ENCODE measurements at regions not wholly inside any gene's neighbourhood (a gene's known extent, or its start where the extent isn't known, plus 50 kb on each side); places are given as distances from the start of the nearest gene placed in this dataset.

DNA sequence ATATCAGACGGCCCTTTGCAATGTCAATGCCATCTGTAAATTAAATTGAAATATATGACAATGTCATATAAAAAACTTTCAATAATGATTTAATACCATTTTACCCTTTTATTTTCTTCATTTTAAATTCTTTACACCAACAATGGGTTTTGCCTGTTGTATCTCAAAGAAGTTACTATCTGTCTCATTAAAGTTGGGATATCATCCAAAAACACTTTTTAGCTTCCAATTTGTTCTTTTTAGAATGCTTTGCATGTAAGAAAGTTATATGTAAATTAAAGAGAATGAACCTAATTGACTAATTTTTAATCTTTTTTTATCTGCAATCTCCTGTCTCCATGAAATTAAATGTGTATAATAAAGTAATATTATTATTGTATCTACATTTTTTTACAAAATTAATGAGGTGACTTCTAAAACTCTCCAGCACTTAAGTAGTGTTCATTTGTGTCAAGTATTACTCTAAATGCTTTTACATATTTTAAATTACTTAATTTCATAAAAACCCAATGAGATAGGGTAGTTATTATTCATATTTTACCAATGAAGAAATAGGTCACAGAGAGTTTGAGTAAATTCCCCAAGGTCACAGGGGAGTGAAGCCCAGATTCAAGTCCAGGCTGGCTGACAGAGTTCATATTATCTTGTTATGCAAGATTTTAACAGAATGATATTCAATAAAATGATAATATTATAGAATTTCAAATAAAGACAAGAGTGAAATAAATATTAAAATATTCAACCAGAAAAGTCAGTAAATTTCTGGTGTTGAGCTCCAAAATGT lies 673.0 kb upstream of the FLRT2 start:
- no peak for TF ChIP-seq POLR2A (IDR thresholded peaks at IDR 0.05; ENCODE audit: low read depth, low read length)
- DNase-seq (ENCODE audit: insufficient read length, low spot score) (no peak), FAIRE-seq (no peak)

DNA sequence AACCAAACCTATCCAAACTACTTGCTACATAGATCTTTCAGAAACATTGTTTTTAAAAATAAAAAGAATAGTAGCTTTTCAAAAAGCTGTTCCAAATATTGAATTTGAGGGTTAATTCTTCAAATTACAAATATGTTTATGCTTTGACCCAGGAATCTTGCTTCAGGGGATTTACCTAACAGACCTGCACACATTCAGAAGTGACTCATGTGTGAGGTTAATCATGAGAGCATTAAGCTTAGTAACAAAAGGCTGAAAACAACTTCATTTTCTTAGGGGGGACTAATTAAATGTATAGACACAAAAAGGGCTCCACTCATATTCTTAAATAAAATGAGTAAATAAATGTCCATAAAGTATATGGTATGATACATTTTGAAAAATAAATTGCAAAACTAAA lies 672.4 kb upstream of the FLRT2 start:
- FAIRE-seq (no peak), DNase-seq (ENCODE audit: insufficient read length, low spot score) (no peak)
- no peak for TF ChIP-seq POLR2A (IDR thresholded peaks at IDR 0.05; ENCODE audit: low read depth, low read length)

DNA sequence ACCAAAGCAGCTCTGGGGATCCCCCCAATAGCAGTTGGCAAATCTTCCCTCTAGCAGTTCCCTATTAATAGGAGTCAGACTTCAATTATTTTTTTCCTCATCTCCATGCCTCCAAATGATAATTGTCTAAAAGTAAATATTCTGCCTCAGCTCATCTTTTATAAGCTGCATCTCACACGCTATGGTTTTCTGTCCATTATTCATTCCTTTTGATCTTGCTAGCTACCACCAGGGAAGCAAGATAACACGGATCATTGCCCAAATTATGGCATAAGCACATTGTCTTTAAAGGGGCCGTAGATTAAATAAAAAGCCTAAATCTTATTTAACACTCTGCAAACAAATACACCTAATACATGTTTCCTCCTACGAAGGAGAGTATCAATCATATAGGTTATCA lies 670.8 kb upstream of the FLRT2 start:
- FAIRE-seq (no peak), DNase-seq (ENCODE audit: insufficient read length, low spot score) (no peak)
- TF ChIP-seq POLR2A (IDR thresholded peaks at IDR 0.05; ENCODE audit: low read depth, low read length), result no peak

DNA sequence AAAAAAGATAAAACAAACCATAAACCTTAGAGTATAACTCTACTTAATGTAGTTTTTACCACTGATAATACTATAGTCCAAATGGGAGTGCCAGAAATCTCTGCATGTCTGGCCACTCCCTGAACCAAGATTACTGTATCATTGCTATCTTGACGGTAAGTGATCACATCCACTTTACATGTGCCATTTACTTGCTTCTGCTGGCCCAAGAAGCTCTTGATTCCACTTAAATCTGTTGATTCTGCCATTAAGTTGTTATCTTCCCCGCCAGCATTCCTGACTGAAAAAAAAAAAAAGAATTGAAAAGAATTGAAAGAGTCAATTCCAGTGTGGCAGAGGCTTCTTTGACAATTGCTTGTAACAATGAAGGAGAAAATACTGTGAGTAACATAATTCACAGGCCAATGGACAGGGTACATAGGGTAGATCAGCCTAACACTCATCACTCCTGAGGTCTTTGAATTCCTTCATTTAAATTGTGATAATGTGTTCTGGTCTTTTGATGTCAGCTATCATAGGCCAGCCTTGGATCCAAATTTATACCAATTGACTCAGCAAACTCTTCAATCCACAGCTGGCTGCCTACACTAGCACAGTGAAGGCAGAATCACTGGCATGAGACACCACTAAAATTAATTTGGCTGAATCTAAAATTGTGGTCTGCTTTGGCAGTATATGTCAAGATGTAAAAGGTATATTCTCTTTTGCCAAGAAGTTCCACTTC lies 665.2 kb upstream of the FLRT2 start:
- no peak for FAIRE-seq
- DNase-seq (ENCODE audit: insufficient read length, low spot score), result no peak
- TF ChIP-seq POLR2A (IDR thresholded peaks at IDR 0.05; ENCODE audit: low read depth, low read length), result no peak

DNA sequence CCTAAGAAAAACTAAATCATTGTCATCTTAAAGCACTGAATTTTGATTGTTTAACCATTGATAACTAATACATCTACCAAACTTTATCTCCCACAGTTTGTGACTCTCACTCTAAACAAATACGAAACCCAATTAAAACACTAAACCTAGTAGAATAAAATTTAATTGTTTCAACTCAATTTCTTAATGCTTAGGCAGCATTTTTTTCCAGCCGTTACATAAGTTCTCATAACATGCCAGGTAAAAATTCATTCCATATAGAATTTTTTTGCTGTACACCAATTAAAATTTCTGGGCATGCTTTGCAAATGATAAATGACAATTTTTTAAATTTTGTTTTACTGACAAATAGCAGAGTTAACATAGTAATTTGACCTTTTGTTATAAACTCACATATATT lies 658.2 kb upstream of the FLRT2 start:
- no peak for DNase-seq (ENCODE audit: insufficient read length, low spot score)
- no peak for TF ChIP-seq POLR2A (IDR thresholded peaks at IDR 0.05; ENCODE audit: low read depth, low read length)
- FAIRE-seq, result no peak

DNA sequence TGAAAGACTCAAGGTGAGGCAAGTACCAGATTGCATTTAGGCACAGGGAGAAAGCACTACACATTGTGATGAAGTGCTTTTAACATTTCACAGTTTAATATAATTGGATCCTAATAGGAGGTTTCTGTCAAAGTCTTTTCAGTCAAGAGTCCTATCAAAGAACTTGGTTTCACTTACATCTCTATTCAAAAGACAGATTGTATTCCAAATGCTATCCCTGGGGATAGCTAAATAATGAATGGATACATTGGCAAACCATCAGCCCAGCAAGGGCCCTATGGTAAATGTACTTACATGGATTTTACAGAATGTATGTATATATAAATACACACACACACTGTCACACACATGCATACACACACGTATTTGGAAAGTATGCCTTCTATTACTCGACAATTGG lies 655.5 kb upstream of the FLRT2 start:
- no peak for DNase-seq (ENCODE audit: insufficient read length, low spot score)
- no peak for FAIRE-seq
- no peak for TF ChIP-seq POLR2A (IDR thresholded peaks at IDR 0.05; ENCODE audit: low read depth, low read length)

DNA sequence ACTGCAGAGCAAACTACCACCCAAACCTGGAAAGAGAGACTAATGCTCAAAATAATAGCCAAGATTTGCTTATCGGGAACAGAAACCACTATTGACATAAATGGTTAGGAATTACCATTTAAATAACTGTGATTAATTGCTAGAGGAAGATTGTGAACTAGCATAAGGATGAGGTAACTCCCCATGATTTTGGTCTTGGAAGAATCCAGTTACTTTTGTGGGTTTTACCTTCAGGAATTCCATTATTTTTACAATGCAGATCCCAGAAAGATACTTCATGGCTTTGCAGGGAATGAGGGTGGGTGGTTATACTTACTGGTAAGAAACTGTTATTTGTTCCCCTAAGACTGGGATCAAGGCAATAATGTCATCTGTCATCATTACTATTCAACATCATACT lies 652.9 kb upstream of the FLRT2 start:
- FAIRE-seq (no peak), DNase-seq (ENCODE audit: insufficient read length, low spot score) (no peak)
- TF ChIP-seq POLR2A (IDR thresholded peaks at IDR 0.05; ENCODE audit: low read depth, low read length), result no peak

DNA sequence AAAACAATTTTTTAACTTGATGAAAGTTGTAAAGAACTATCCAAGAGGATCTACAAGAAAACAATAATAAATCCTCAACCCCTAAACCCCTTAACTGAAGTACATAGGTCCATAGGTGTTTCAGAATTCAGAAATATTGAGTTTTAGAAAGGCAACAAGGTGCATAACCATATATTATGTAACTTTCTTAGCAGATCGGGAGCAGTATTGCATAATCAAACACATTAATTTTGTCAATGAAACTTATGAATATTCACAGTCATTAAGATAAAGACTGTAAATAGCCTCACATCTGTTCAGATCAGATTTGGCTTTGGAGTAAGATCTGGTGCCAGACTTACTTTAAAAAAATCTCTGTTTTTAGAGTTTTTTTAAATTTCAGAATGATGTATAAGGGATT lies 647.1 kb upstream of the FLRT2 start:
- FAIRE-seq, result no peak
- no peak for TF ChIP-seq POLR2A (IDR thresholded peaks at IDR 0.05; ENCODE audit: low read depth, low read length)
- DNase-seq (ENCODE audit: insufficient read length, low spot score), result no peak

DNA sequence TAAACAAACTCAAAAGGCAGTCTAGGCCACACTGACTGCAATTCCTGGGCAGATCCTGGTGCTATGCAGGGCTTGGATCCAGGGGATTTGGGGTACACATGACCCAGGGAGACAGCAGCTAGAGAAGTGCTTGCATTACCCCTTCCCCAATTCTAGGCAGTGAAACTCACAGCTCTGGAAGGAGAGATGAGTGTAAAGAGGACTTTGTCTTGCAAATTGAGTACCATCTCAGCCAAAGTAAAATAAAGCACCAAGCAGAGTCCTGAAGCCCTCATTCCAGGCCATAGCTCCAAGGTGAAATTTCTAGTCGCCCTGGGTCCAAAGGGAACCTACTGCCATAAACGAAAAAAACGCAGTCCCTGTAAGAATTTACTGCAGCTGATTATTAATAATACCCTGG lies 644.9 kb upstream of the FLRT2 start:
- TF ChIP-seq POLR2A (IDR thresholded peaks at IDR 0.05; ENCODE audit: low read depth, low read length), result no peak
- DNase-seq (ENCODE audit: insufficient read length, low spot score) (no peak), FAIRE-seq (no peak)

DNA sequence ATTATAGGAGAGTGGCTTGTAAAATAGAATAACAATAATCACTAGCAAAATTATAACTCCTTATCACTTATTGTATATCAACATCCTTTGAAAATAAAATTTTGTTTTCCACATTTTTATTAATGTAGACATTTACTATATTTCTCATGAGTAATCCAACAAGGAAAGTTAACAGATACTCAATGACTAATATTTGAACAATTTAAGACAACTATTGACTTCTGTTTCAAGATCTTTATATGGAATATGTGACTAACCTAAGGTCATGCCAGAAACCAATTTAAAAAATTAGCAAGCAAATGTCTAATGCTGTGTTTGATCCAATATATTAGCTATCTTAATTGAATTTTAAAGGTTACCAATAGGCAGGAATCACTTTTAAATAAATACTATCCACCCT lies 638.5 kb upstream of the FLRT2 start:
- TF ChIP-seq POLR2A (IDR thresholded peaks at IDR 0.05; ENCODE audit: low read depth, low read length), result no peak
- FAIRE-seq (no peak), DNase-seq (ENCODE audit: insufficient read length, low spot score) (no peak)

DNA sequence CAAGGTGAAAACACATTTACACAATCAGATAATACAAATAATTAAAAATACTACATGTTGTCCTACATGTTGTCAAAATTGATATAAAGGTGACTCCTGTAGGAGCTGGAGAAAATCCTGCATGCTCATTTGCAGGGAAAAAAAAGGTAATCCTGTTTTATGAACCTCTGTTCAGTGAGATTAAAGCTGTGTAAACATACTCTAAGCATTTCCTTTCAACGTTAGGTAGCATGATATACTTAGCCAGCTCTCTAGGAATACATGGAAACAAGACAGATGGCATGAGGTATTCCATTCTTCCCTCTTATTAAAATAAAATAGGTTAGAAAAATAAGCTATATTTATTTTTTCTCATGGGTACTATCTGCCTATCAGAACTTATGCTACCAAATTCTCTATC lies 635.7 kb upstream of the FLRT2 start:
- DNase-seq (ENCODE audit: insufficient read length, low spot score) (no peak), FAIRE-seq (no peak)
- TF ChIP-seq POLR2A (IDR thresholded peaks at IDR 0.05; ENCODE audit: low read depth, low read length), result no peak

DNA sequence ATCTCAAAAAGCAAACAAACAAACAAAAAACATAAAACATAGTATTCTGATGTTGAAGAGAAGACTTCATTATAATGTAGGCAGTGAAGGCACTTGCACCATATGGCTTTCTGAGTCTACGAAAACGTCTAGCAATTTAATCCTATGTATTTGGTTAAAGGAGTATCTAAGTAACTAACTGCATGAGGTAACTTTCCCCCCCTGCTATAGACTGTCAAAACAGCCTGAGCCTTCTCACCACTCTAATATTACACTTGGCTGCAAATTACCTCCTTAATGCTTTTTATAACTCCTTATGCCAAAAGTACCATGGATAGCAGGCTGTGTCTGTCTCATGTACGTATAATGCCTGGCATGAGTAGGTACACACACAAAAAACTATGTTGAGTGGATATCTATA lies 607.6 kb upstream of the FLRT2 start:
- FAIRE-seq (no peak), DNase-seq (ENCODE audit: insufficient read length, low spot score) (no peak)
- no peak for TF ChIP-seq POLR2A (IDR thresholded peaks at IDR 0.05; ENCODE audit: low read depth, low read length)

DNA sequence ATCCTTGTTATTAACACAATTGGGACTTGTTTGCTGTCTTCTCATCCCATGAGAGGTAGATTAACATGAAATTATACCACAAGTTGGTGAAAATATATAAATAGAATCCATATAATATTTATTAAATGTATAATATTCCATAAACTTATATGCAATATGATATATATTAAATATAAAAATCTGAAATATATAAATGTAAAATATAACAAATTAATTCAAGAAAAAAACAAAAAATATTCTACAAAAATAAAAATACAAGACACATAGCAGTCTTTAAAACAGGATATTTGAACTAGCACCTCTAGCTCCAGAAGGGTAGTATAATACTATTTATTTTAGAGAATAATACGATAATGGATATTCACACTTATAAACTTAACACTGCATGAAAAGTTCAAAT lies 603.3 kb upstream of the FLRT2 start:
- DNase-seq (ENCODE audit: insufficient read length, low spot score), result no peak
- no peak for TF ChIP-seq POLR2A (IDR thresholded peaks at IDR 0.05; ENCODE audit: low read depth, low read length)
- FAIRE-seq, result no peak

DNA sequence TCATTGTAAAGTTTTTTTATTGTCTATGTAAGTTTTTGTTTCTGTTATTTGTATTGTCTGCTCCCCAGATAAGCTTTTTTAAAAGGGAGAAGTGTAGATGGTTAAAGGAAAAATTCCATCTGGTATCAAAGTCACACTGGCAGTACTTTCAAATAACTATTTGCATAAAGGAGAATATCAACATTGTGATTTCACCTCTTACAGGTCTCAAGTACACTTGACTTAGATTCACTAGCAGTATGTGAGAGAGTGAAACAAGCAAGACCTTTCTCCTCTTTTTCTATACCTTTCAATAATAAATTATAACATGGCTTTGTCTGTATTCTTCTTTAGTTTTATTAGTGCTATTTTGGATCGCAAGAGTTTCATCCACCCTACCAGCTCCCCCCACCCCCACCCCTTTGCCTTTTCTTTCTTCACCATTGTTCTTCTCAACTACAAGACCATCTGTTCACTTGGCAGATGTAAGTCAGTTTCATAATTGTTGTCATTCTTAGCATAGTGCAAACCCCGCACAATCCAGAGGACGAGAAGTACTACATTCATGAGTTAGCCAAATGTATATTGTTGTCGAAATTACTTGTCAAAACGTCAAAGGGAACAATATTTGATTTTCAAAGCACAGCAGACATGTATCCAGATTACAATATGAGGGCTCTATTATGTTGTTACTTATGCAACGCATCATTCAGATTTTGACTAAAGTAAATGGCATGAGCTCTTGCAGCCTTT lies 602.7 kb upstream of the FLRT2 start:
- no peak for TF ChIP-seq POLR2A (IDR thresholded peaks at IDR 0.05; ENCODE audit: low read depth, low read length)
- FAIRE-seq, result no peak
- DNase-seq (ENCODE audit: insufficient read length, low spot score), result no peak

Measured in H54 (cell line).